OCI-LY7 (cell line): ENCODE measurements at regions not wholly inside any gene's neighbourhood (a gene's known extent, or its start where the extent isn't known, plus 50 kb on each side); places are given as distances from the start of the nearest gene placed in this dataset.

Experiments used
- BruUV-seq: library from RNA; stranded (reverse); fragments of 400-500 nt; replicated peaks from 2 replicates; lab custom pipeline; 2021; lab: Mats Ljungman, UMichigan
- CTCF ChIA-PET: fragments of 300-600 bp; sonication (Branson Sonifier 250); formaldehyde crosslinking; loops from one replicate; lab custom pipeline; 2022; ENCODE audit warnings: antibody characterized with exemption; ENCODE audit not compliant: unreplicated experiment; lab: Charles Lee
- POLR2A ChIA-PET: fragments of 300-600 bp; sonication (Branson Sonifier 250); formaldehyde crosslinking; loops from one replicate; lab custom pipeline; 2022; ENCODE audit warnings: antibody characterized with exemption; lab: Charles Lee
- DNase-seq: peaks from one replicate; pipeline ENCODE4 v3.0.0-alpha.2; 2015; ENCODE audit warnings: low spot score
- H2AFZ ChIP-seq: fragments of 200-600 bp; sonication (generic), shearing (Covaris generic); 2 replicates; pipeline ENCODE4 v1.6.1; 2014; ENCODE audit warnings: mild to moderate bottlenecking, antibody characterized with exemption, low read length, moderate library complexity
- H3K27ac ChIP-seq: fragments of 200-600 bp; sonication (generic); 2 replicates; pipeline ENCODE4 v1.5.1; 2014; ENCODE audit warnings: mixed run types, low read depth, mild to moderate bottlenecking, moderate library complexity, low read length, inconsistent platforms; ENCODE audit not compliant: poor library complexity, severe bottlenecking
- H3K36me3 ChIP-seq: fragments of 200-600 bp; sonication (generic); 2 replicates; pipeline ENCODE4 v1.6.1; 2014; ENCODE audit warnings: mild to moderate bottlenecking, antibody characterized with exemption, low read length, moderate library complexity, mixed read lengths; ENCODE audit not compliant: insufficient read depth
- H3K4me1 ChIP-seq: fragments of 200-600 bp; sonication (generic); 2 replicates; pipeline ENCODE4 v1.5.1; 2014; ENCODE audit warnings: mild to moderate bottlenecking, low read length; ENCODE audit not compliant: insufficient read depth, poor library complexity, severe bottlenecking
- H3K4me2 ChIP-seq: fragments of 200-600 bp; sonication (generic); 2 replicates; pipeline ENCODE4 v1.6.1; 2014; ENCODE audit warnings: mild to moderate bottlenecking, low read length
- H3K4me3 ChIP-seq: fragments of 200-600 bp; sonication (generic); 2 replicates; pipeline ENCODE4 v1.5.1; 2014; ENCODE audit warnings: mild to moderate bottlenecking, low read depth, low read length; ENCODE audit not compliant: poor library complexity, severe bottlenecking
- H3K79me2 ChIP-seq: fragments of 200-600 bp; sonication (generic); 2 replicates; pipeline ENCODE4 v1.6.1; 2016; ENCODE audit warnings: low read depth, mild to moderate bottlenecking, low read length, moderate library complexity, mixed read lengths; ENCODE audit not compliant: insufficient read depth
- H3K9me2 ChIP-seq: fragments of 200-600 bp; sonication (generic); 2 replicates; pipeline ENCODE4 v1.6.1; 2016; ENCODE audit warnings: mild to moderate bottlenecking, low read length, mixed read lengths; ENCODE audit not compliant: insufficient read depth
- H3K9me3 ChIP-seq: fragments of 200-600 bp; sonication (generic); 2 replicates; pipeline ENCODE4 v1.6.1; 2014; ENCODE audit warnings: mild to moderate bottlenecking, mixed run types, low read length, mixed read lengths
- H4K20me1 ChIP-seq: fragments of 200-600 bp; sonication (generic); 2 replicates; pipeline ENCODE4 v1.6.1; 2014; ENCODE audit warnings: mild to moderate bottlenecking, antibody characterized with exemption, low read length, moderate library complexity, mixed read lengths; ENCODE audit not compliant: insufficient read depth
- EZH2phosphoT487 ChIP-seq: fragments of 200-600 bp; sonication (generic); IDR thresholded peaks from 2 replicates; pipeline ENCODE4 v1.6.1; 2018; ENCODE audit warnings: low read depth, borderline replicate concordance, mild to moderate bottlenecking, mixed run types, antibody characterized with exemption, low read length, moderate library complexity, mixed read lengths
- intact Hi-C: fragments of 100-400 bp; cut with micrococcal nuclease; formaldehyde crosslinking; loops from one replicate; pipeline ENCODE4 v1.10.0; 2022; ENCODE audit not compliant: unreplicated experiment
- TF ChIP-seq, protein P1 (sequence below): fragments of 200-600 bp; sonication (generic); conservative IDR thresholded peaks from 2 replicates; pipeline ENCODE4 v1.5.1; 2014; ENCODE audit warnings: mild to moderate bottlenecking, antibody characterized with exemption, low read length, moderate library complexity, mixed read lengths

DNA sequence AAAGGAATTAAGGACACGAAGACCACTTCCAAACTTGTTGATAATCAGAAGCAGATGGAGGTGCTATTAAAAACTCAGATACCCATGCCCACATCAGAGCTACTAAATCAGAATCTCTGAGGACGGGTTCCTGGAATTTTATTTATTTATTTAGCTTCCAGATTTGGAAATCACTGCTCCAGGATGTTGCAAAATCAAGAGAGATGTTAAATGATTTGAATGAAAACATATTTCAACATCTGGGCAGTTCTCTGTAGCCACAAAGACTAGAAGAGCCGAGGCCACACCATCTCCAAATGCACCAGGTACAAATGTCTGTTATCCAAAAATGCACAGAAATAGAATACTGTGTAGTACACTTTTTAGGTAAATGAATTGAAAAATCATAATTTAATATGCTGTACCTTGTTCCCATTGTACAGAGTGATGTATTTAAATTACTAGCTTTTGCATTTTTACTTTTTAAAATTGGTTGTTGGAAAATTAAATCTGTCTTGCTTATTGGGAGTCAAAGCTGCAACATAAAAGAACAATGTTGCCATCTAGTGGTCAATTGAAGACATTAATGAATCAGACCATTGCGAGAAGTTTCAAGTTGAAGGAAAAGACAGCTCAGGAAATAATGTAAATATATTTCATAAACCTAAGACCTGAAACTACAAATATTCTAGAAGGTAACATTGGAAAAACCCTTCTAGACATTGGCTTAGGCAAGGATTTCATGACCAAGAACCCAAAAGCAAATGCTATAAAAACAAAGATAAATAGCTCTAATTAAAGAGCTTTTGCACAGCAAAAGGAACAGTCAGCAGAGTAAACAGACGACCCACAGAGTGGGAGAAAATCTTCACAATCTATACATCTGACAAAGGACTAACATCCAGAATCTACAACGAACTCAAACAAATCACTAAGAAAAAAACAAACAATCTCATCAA is 151.3 kb upstream of the TTC29 start:
- Histone ChIP-seq H3K9me3 (no peaks in the 10 kb centered on the region), H3K36me3 (no peaks in the 10 kb centered on the region), H3K4me3 (no peak overlapping the region), H2AFZ (no peak overlapping the region), H3K4me1 (no peaks in the 10 kb centered on the region), H3K4me2 (no peak overlapping the region), H3K9me2 (no peaks in the 10 kb centered on the region), H3K27ac (no peak overlapping the region), H3K79me2 (no peaks in the 10 kb centered on the region), H4K20me1 (no peaks in the 10 kb centered on the region)
- CTCF ChIA-PET = interaction anchor here (0.6 to 1.9 kb wide), 2 partner anchors 67 to 78 kb away, joined by 3 to 9 read pairs; no protein-coding TSS in a partner anchor
- TF ChIP-seq, protein P1, sequence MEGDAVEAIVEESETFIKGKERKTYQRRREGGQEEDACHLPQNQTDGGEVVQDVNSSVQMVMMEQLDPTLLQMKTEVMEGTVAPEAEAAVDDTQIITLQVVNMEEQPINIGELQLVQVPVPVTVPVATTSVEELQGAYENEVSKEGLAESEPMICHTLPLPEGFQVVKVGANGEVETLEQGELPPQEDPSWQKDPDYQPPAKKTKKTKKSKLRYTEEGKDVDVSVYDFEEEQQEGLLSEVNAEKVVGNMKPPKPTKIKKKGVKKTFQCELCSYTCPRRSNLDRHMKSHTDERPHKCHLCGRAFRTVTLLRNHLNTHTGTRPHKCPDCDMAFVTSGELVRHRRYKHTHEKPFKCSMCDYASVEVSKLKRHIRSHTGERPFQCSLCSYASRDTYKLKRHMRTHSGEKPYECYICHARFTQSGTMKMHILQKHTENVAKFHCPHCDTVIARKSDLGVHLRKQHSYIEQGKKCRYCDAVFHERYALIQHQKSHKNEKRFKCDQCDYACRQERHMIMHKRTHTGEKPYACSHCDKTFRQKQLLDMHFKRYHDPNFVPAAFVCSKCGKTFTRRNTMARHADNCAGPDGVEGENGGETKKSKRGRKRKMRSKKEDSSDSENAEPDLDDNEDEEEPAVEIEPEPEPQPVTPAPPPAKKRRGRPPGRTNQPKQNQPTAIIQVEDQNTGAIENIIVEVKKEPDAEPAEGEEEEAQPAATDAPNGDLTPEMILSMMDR = peak; percentile 86
- TF ChIP-seq EZH2phosphoT487 = no peak
- intact Hi-C loops = loop anchor here (2.0 kb wide), 3 partner anchors 78 to 854 kb away; no protein-coding TSS in a partner anchor
- BruUV-seq = no TSS peak
- POLR2A ChIA-PET = interaction anchor here (0.7 kb wide), 1 partner anchor 11 kb away, joined by 3 read pairs; no protein-coding TSS in a partner anchor
- DNase-seq = peak; percentile 58

DNA sequence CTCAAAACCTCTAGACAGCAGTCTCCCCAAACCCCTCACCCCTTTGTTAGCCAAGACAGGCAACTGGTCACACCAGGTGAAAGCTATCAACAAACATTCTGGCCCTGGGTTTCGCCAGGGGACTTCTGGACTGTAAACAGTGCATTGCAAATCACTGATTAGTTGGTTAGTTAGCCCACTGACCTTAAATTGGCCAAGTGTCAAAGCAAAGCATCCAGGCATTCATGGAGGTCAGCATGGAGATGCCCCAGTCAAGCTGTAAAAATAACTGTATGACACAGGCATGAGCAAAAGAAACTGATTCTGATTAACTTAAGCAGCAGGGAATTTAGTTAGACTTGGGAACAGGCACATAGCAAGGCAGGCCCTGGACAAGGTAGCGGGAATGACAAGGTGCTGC is 156.0 kb upstream of the TTC29 start:
- no peak for DNase-seq
- Histone ChIP-seq H4K20me1 (no peaks in the 10 kb centered on the region), H3K4me3 (no peak overlapping the region), H3K9me3 (no peaks in the 10 kb centered on the region), H3K4me2 (no peak overlapping the region), H3K4me1 (no peaks in the 10 kb centered on the region), H2AFZ (no peak overlapping the region), H3K27ac (no peak overlapping the region), H3K9me2 (no peaks in the 10 kb centered on the region), H3K36me3 (no peaks in the 10 kb centered on the region), H3K79me2 (no peaks in the 10 kb centered on the region)
- no peak for TF ChIP-seq EZH2phosphoT487
- TF ChIP-seq, protein P1 = no peak
- CTCF ChIA-PET = no interaction called here
- BruUV-seq = no TSS peak
- POLR2A ChIA-PET = no interaction called here
- intact Hi-C loops = no loop called here

DNA sequence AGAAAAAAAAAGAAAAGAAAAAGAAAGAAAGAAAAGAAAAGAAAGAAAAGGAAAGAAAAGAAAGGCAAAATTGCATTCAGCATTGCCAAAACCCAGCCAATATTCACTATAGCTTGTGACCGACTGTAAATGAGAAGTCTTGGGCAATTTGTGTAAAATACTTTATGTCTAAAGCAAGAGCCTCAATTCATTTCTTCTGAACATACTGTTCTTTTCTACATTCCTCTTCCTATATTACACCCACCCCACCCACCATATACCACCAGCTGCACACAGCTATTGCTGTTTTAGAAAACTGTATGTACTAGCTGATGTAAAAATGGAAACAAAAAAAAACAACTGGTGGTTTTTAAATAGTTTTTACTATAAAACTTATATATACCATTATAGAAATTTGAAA is 156.9 kb upstream of the TTC29 start:
- intact Hi-C loops = no loop called here
- ChIA-PET CTCF (no interaction called here), POLR2A (interaction anchor here (0.6 kb wide), 1 partner anchor 88 kb away, joined by 3 read pairs; no protein-coding TSS in a partner anchor)
- TF ChIP-seq EZH2phosphoT487 = no peak
- TF ChIP-seq, protein P1 = no peak
- Histone ChIP-seq H3K4me1 (no peaks in the 10 kb centered on the region), H3K27ac (no peak overlapping the region), H4K20me1 (no peaks in the 10 kb centered on the region), H3K4me2 (no peak overlapping the region), H3K36me3 (no peaks in the 10 kb centered on the region), H2AFZ (no peak overlapping the region), H3K79me2 (no peaks in the 10 kb centered on the region), H3K9me3 (no peaks in the 10 kb centered on the region), H3K4me3 (no peak overlapping the region), H3K9me2 (no peaks in the 10 kb centered on the region)
- BruUV-seq = no TSS peak
- DNase-seq = no peak
